ENCODE measurements at regions not wholly inside any gene's neighbourhood (a gene's known extent, or its start where the extent isn't known, plus 50 kb on each side); places are given as distances from the start of the nearest gene placed in this dataset.

GRCh38 chr15:81074773-81075172 is 59.3 kb upstream of the CFAP161 start:
- no peaks in the 10 kb centered on the region for H3K36me3 ChIP-seq (ENCODE audit: control insufficient read depth in 4 of 4, insufficient read depth in 4 of 4, low read length in 3 of 4)
- H3K4me3 ChIP-seq (ENCODE audit: control insufficient read depth in 1 of 7, extremely low read depth in 1 of 7, insufficient read depth in 4 of 7, low read depth in 2 of 7, low read length in 6 of 7) = no peak overlapping the region
- ChIA-PET POLR2A (no interaction called here), CTCF (interaction anchor here (0.9 kb wide), 1 partner anchor 32 kb away, joined by 3 read pairs; no protein-coding TSS in a partner anchor)
- no peaks in the 10 kb centered on the region for H3K9me3 ChIP-seq (ENCODE audit: control extremely low read depth in 1 of 5, control insufficient read depth in 4 of 5, insufficient read depth in 2 of 5, low read depth in 1 of 5, low read length in 4 of 5)
- no peaks in the 10 kb centered on the region for H3K4me1 ChIP-seq (ENCODE audit: control extremely low read depth in 1 of 4, control insufficient read depth in 4 of 4, insufficient read depth in 4 of 4, low read length in 3 of 4)
- no peak for DNase-seq
- H3K27ac ChIP-seq (ENCODE audit: insufficient read depth in 1 of 2, low read depth in 1 of 2, low read length in 2 of 2, poor library complexity in 1 of 2, severe bottlenecking in 2 of 2) = no peak overlapping the region
- H3K27me3 ChIP-seq (replicated peaks in 2 of 5; ENCODE audit: control insufficient read depth in 4 of 5, insufficient read depth in 5 of 5, low read length in 4 of 5) = no peaks in the 10 kb centered on the region
- WGBS (ENCODE audit: insufficient coverage) = 54% methylated on average over 2 of the region's 2 CpGs

- ChIA-PET CTCF (interaction anchor here (0.9 kb wide), 1 partner anchor 31 kb away, joined by 3 read pairs; no protein-coding TSS in a partner anchor), POLR2A (no interaction called here)
- DNase-seq = no peak
- 96% methylated on average over 3 of the region's 3 CpGs for WGBS (ENCODE audit: insufficient coverage)
- H3K36me3 ChIP-seq (ENCODE audit: control insufficient read depth in 4 of 4, insufficient read depth in 4 of 4, low read length in 3 of 4) = no peaks in the 10 kb centered on the region
- H3K27ac ChIP-seq (ENCODE audit: insufficient read depth in 1 of 2, low read depth in 1 of 2, low read length in 2 of 2, poor library complexity in 1 of 2, severe bottlenecking in 2 of 2) = no peak overlapping the region
- H3K27me3 ChIP-seq (replicated peaks in 2 of 5; ENCODE audit: control insufficient read depth in 4 of 5, insufficient read depth in 5 of 5, low read length in 4 of 5) = no peaks in the 10 kb centered on the region
- H3K4me3 ChIP-seq (ENCODE audit: control insufficient read depth in 1 of 7, extremely low read depth in 1 of 7, insufficient read depth in 4 of 7, low read depth in 2 of 7, low read length in 6 of 7) = no peak overlapping the region
- H3K4me1 ChIP-seq (ENCODE audit: control extremely low read depth in 1 of 4, control insufficient read depth in 4 of 4, insufficient read depth in 4 of 4, low read length in 3 of 4) = no peaks in the 10 kb centered on the region
- H3K9me3 ChIP-seq (ENCODE audit: control extremely low read depth in 1 of 5, control insufficient read depth in 4 of 5, insufficient read depth in 2 of 5, low read depth in 1 of 5, low read length in 4 of 5) = no peaks in the 10 kb centered on the region
These were observed 58.8 kb upstream of the CFAP161 start for GRCh38 chr15:81075272-81075671.

- WGBS (ENCODE audit: insufficient coverage) = 86% methylated on average over 2 of the region's 2 CpGs
- Histone ChIP-seq H3K27ac (ENCODE audit: insufficient read depth in 1 of 2, low read depth in 1 of 2, low read length in 2 of 2, poor library complexity in 1 of 2, severe bottlenecking in 2 of 2) (no peak overlapping the region), H3K9me3 (ENCODE audit: control extremely low read depth in 1 of 5, control insufficient read depth in 4 of 5, insufficient read depth in 2 of 5, low read depth in 1 of 5, low read length in 4 of 5) (no peaks in the 10 kb centered on the region), H3K27me3 (replicated peaks in 2 of 5; ENCODE audit: control insufficient read depth in 4 of 5, insufficient read depth in 5 of 5, low read length in 4 of 5) (no peaks in the 10 kb centered on the region), H3K4me1 (ENCODE audit: control extremely low read depth in 1 of 4, control insufficient read depth in 4 of 4, insufficient read depth in 4 of 4, low read length in 3 of 4) (peaks cover 1 to 29% (median 20%) of the 10 kb centered on the region in 4 experiments), H3K4me3 (ENCODE audit: control insufficient read depth in 1 of 7, extremely low read depth in 1 of 7, insufficient read depth in 4 of 7, low read depth in 2 of 7, low read length in 6 of 7) (no peak overlapping the region), H3K36me3 (ENCODE audit: control insufficient read depth in 4 of 4, insufficient read depth in 4 of 4, low read length in 3 of 4) (no peaks in the 10 kb centered on the region)
- no peak for DNase-seq
- CTCF ChIA-PET = no interaction called here
- POLR2A ChIA-PET = no interaction called here
These were observed 53.1 kb upstream of the CFAP161 start for GRCh38 chr15:81080996-81081395.

- CTCF ChIA-PET = interaction anchor here (1.0 kb wide), 1 partner anchor 12 kb away, joined by 3 read pairs; no protein-coding TSS in a partner anchor
- no peaks in the 10 kb centered on the region for H3K9me3 ChIP-seq (ENCODE audit: control extremely low read depth in 1 of 5, control insufficient read depth in 4 of 5, insufficient read depth in 2 of 5, low read depth in 1 of 5, low read length in 4 of 5)
- POLR2A ChIA-PET = interaction anchor here (0.6 kb wide), 1 partner anchor 16 kb away, joined by 3 read pairs; no protein-coding TSS in a partner anchor
- WGBS (ENCODE audit: insufficient coverage) = 100% methylated on average over 3 of the region's 3 CpGs
- no peak for DNase-seq
- no peak overlapping the region for H3K4me3 ChIP-seq (ENCODE audit: control insufficient read depth in 1 of 7, extremely low read depth in 1 of 7, insufficient read depth in 4 of 7, low read depth in 2 of 7, low read length in 6 of 7)
- H3K27me3 ChIP-seq (replicated peaks in 2 of 5; ENCODE audit: control insufficient read depth in 4 of 5, insufficient read depth in 5 of 5, low read length in 4 of 5) = no peaks in the 10 kb centered on the region
- H3K27ac ChIP-seq (ENCODE audit: insufficient read depth in 1 of 2, low read depth in 1 of 2, low read length in 2 of 2, poor library complexity in 1 of 2, severe bottlenecking in 2 of 2) = no peak overlapping the region
- H3K36me3 ChIP-seq (ENCODE audit: control insufficient read depth in 4 of 4, insufficient read depth in 4 of 4, low read length in 3 of 4) = no peaks in the 10 kb centered on the region
- H3K4me1 ChIP-seq (ENCODE audit: control extremely low read depth in 1 of 4, control insufficient read depth in 4 of 4, insufficient read depth in 4 of 4, low read length in 3 of 4) = peaks cover 3 to 50% (median 22%) of the 10 kb centered on the region in 4 experiments
These were observed 50.9 kb upstream of the CFAP161 start for GRCh38 chr15:81083201-81083600.

Measured in common myeloid progenitor, CD34-positive (primary cell).